Astrocyte of the spinal cord (primary cell): ENCODE measurements at regions not wholly inside any gene's neighbourhood (a gene's known extent, or its start where the extent isn't known, plus 50 kb on each side); places are given as distances from the start of the nearest gene placed in this dataset.
A peak's percentile ranks its signal among the peaks of the same experiment; 100 is the strongest.

Source experiments
- DNase-seq: peaks from one replicate; pipeline ENCODE4 v3.0.0; 2011; ENCODE audit warnings: low read depth, low spot score
- H3K4me3 ChIP-seq: 2 replicates; pipeline ENCODE4 v1.5.1; 2011; ENCODE audit warnings: low read depth, mild to moderate bottlenecking, low read length, moderate library complexity
- CTCF ChIP-seq: IDR thresholded peaks from 2 replicates; pipeline ENCODE4 v1.5.1; 2012; ENCODE audit warnings: low read depth, mild to moderate bottlenecking, low read length, inconsistent platforms
- in situ Hi-C: cut with HindIII; loops from 2 replicates; pipeline ENCODE4 v1.10.0; 2017; ENCODE audit warnings: low sequenced_read_pairs

- in situ Hi-C loops, result no loop called here
- no peak for TF ChIP-seq CTCF
- H3K4me3 ChIP-seq, result no peak overlapping the region
- no peak for DNase-seq
Observed at GRCh38 chr3:168823466-168823865, 727.7 kb upstream of the GOLIM4 start.

GRCh38 chr3:168820810-168821415 lies 725.2 kb upstream of the GOLIM4 start:
- H3K4me3 ChIP-seq, result no peak overlapping the region
- no peak for TF ChIP-seq CTCF
- in situ Hi-C loops, result no loop called here
- DNase-seq, result no peak

DNA sequence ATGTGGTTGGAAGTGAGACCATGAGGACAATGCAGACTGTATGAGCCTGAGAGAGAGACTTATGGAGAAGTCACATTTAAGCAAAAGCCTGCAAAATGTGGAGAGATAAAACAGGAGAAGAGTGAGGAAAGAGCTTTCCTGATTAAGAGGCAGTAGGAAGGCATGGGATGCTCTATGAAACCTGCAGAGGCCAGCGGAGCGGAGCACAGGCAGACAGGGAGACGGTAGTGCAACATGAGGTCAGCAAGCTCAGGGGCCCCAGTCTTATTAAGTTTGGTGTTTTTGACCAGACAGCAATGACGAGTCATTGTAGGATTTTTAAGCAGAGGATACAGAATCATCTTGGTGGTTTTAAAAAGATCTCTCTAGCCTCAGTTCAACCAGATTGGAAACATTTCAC lies 721.5 kb upstream of the GOLIM4 start:
- no peak for DNase-seq
- H3K4me3 ChIP-seq, result no peak overlapping the region
- no peak for TF ChIP-seq CTCF
- in situ Hi-C loops, result no loop called here

GRCh38 chr3:168815946-168816345 lies 720.2 kb upstream of the GOLIM4 start:
- no peak for DNase-seq
- H3K4me3 ChIP-seq, result no peak overlapping the region
- TF ChIP-seq CTCF, result no peak
- in situ Hi-C loops, result no loop called here

- in situ Hi-C loops, result no loop called here
- no peak for DNase-seq
- TF ChIP-seq CTCF, result no peak
- no peak overlapping the region for H3K4me3 ChIP-seq
Observed at GRCh38 chr3:168813225-168813802, 717.6 kb upstream of the GOLIM4 start.

- TF ChIP-seq CTCF, result no peak
- DNase-seq, result peak; percentile 15
- in situ Hi-C loops, result no loop called here
- H3K4me3 ChIP-seq, result no peak overlapping the region
Observed at GRCh38 chr3:168812234-168812633, 716.5 kb upstream of the GOLIM4 start.
